AG09319 (cell line): ENCODE measurements at regions not wholly inside any gene's neighbourhood (a gene's known extent, or its start where the extent isn't known, plus 50 kb on each side); places are given as distances from the start of the nearest gene placed in this dataset.

Experiments used
- DNase-seq: peaks from one replicate; pipeline ENCODE4 v3.0.0-alpha.2; 2010; ENCODE audit warnings: low read depth; ENCODE audit errors: extremely low read depth
- CTCF ChIP-seq: IDR thresholded peaks from 2 replicates; pipeline ENCODE4 v1.5.1; 2011; ENCODE audit warnings: low read depth, mild to moderate bottlenecking, inconsistent platforms, low read length, moderate library complexity

GRCh38 chr18:56521263-56521662, 117.1 kb downstream of the TXNL1 start:
- TF ChIP-seq CTCF = no peak

GRCh38 chr18:56517761-56518160, 120.6 kb downstream of the TXNL1 start:
- no peak for DNase-seq
- no peak for TF ChIP-seq CTCF

More at GRCh38 chr18:56521263-56521662, 117.1 kb downstream of the TXNL1 start:
- no peak for DNase-seq

DNA sequence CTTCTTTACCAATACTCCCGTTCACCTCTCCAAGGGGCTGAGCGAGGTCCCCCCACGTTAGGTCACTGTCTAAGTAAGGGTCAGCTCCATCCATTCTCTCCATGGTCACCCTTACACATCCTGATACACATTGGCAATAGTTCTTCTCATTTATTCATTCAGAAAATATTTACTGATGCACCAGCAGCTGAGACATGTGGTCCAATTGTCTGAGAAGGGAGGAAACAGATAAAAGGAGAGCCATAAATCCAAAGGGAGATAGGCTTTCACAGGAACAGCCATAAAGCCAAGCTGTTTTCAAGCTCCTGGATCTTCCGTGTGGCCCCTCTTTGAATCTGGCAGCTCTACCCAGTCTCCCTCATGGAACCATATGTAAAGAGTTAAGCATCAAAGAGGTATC, 121.2 kb downstream of the TXNL1 start:
- TF ChIP-seq CTCF = no peak
- no peak for DNase-seq

- TF ChIP-seq CTCF = no peak
- DNase-seq = no peak
Measured at GRCh38 chr18:56516789-56517188, 121.6 kb downstream of the TXNL1 start.

- no peak for TF ChIP-seq CTCF
- DNase-seq = no peak
Measured at GRCh38 chr18:56515522-56515921, 122.9 kb downstream of the TXNL1 start.

- no peak for DNase-seq
- no peak for TF ChIP-seq CTCF
Measured at GRCh38 chr18:56511996-56512395, 126.4 kb downstream of the TXNL1 start.

- no peak for DNase-seq
Measured at GRCh38 chr18:56510108-56510507, 128.3 kb downstream of the TXNL1 start.

More at GRCh38 chr18:56510108-56510507, 128.3 kb downstream of the TXNL1 start:
- TF ChIP-seq CTCF = no peak
